GM18907 (cell line): ENCODE measurements at regions not wholly inside any gene's neighbourhood (a gene's known extent, or its start where the extent isn't known, plus 50 kb on each side); places are given as distances from the start of the nearest gene placed in this dataset.
"Not testable (repeated sequence)": the region's sequence is repeated elsewhere in the genome, so short reads cannot be mapped to it uniquely, and the experiment has no call there.

Source experiments
- ATAC-seq: cut with Tn5 transposase; IDR thresholded peaks from one replicate; pipeline ENCODE4 v1.9.1; 2021; ENCODE audit warnings: mild to moderate bottlenecking, moderate library complexity; ENCODE audit not compliant: unreplicated experiment

DNA sequence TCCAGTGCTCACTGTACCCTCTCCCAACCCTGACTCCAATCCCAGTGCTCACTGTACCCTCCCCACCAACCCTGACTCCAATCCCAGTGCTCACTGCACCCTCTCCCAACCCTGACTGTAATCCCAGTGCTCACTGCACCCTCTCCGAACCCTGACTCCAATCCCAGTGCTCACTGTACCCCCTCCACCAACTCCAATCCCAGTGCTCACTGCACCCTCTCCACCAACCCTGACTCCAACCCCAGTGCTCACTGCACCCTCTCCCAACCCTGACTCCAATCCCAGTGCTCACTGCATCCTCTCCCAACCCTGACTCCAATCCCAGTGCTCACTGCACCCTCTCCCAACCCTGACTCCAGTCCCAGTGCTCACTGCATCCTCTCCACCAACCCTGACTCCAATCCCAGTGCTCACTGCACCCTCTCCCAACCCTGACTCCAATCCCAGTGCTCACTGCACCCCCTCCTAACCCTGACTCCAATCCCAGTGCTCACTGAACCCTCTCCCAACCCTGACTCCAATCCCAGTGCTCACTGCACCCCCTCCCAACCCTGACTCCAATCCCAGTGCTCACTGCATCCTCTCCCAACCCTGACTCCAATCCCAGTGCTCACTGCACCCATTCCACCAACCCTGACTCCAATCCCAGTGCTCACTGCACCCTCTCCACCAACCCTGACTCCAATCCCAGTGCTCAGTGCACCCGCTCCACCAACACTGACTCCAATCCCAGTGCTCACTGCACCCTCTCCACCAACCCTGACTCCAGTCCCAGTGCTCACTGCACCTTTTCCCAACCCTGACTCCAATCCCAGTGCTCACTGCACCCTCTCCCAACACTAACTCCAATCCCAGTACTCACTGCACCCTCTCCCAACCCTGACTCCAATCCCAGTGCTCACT is 136.3 kb upstream of the ZNF618 start:
- ATAC-seq, result not testable (repeated sequence)

DNA sequence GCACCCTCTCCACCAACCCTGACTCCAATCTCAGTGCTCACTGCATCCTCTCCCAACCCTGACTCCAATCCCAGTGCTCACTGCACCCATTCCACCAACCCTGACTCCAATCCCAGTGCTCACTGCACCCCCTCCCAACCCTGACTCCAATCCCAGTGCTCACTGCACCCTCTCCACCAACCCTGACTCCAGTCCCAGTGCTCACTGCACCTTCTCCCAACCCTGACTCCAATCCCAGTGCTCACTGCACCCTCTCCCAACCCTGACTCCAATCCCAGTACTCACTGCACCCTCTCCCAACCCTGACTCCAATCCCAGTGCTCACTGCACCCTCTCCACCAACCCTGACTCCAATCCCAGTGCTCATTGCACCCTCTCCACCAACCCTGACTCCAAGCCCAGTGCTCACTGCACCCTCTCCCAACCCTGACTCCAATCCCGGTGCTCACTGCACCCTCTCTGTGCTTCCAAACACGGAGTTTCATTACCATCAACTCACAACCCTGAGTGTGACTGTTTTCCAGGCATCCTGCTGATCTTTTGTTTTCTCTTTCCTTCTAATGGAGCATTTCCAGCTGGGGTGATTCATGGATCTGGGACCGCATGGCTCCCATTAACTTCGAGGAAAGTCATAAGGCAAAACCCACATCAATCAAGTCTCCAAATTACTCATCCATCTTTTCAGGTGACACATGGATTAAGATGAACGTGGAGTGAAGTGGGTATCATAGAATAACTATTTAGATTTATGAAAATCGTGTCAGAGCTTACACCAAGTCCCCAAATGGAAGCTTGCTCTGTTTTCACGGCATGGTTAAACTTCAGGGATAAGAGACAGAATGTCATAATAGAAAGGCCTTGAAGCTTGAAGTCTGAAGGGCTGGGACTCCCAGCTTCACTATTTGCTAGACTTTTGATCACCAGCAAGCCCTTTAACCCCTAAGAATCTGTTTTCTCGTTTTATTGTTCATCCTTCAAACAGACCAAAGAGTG is 135.3 kb upstream of the ZNF618 start:
- not testable (repeated sequence) for ATAC-seq

DNA sequence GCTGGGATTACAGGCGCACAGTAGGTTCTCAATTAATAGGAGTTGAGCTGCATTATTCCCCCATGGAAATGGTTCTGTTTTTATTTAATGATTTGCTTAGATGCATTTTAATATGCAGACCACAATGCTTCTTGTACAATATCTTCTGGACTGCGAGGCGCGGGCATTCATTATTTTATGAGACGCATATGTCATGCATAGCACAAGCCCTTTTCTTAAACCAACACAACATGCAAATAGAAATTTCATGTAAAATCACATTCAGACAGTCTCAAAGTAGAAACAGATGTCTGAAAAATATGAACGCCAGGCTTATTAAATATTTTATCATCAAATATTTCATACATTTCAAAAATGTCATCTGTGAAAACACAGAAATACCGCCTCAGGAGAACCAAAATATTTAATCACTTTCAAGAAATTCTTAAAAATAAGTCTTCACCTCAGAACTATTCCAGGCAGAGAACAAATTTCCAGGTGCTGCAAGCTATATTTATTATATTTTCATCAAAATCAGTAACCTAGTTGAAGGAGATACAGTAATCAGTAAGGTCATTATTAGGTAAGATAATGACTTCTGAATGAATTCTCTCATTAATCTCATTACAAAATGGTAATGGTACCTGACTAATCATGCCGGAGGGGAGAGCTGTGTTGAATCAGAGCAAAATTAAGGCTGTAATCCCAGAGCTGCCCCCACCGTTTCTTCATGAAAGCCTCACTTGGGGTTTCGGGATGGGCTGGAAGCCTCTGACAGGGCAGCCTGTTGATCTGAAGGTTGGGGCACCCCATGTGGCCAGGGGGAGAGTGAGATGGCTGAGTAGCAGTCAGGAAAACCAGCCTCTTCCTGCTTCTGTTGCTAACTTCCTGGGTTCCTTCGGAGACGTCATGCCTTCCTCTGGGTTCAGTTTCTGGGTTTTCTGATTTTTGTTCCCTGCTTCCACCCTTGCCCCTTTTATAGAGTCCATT is 133.9 kb upstream of the ZNF618 start:
- ATAC-seq, result no peak

DNA sequence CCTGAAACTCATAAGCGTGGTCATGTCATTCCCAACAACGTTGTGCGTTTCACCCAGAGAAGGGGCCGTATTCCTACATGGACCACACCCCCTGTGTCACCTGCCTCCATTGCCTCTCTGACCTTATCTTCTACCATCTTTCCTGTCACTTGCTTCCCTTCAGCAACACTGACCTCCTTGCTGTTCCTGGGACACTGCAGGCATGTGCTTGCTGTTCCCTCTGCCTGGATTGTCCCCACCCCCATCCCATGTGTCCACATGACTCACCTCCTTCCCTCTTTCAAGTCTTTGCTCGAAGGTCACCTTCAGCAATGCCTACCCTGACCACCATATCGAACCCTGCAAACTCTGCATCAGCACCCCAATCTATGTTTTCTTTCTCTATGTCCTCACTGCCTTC is 133.2 kb upstream of the ZNF618 start:
- ATAC-seq, result no peak

DNA sequence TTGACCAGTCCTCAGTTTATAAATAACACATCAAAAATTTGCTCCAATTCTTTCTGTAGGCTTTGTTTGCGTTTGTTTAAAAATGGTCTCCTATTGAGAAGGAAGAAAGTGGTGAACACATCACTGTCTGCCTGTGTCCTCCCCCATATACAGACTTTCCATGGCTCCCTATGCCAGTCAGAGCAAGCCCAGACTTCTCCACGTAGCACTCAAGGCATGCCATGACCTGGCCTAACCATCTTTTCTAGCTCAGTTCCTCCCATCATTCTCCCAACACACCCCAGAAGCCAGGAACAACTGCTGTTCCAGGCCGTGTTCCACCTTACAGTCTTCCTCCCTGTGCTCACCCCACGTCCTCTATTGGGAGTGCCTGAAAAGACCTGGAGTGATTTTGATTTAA is 129.6 kb upstream of the ZNF618 start:
- ATAC-seq, result no peak

DNA sequence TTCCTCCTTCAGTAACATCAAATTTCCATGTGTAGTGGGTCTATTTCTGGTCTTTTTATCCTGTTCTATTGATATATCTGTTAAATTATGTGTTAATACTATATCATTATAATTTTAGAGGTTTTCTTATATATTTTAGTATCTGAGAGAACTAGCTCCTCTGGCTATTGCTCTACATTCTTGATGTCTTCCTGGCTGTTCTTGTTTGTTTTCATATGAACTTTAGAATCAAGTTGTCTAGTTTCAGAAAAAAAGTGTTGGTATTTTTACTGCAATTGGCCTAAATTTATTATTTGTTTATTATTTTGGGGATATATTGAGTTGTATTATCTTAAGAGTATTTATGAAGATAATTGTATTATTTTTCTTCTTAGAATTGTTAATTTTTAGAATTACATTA is 128.0 kb upstream of the ZNF618 start:
- ATAC-seq, result no peak

DNA sequence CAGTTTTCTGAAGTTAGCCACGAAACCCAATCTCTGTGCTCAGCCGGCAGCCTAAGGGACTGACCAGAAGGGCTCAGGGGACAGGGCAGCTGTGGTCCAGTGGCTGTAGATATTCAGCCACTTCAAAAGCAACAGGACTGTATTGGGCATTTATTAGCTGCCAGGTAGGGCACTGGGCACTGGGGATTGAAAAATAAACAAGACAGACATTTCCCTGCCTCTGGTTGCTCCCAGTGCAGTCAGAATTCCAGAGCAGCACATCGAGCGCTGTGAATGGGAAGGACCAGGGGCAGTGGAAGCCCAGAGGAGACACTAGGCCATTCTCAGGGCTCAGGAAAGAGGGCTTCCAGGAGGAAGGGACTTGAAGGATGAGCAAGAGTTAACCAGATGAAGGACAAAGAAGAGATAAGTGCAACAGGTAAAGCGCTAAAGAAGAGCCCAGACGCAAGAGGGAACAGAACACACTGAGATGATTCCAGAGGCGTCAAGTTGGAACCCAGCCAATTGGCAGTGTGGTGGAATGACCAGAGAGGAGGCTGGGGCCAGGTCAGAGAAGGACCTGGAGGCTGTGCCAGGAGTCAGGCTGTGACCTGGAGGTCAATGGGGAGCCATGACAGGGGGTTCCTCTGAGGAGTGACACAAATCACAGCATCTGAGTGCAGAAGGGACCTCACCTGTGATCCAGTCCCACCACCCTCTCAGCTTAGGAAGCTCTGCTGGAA is 122.5 kb upstream of the ZNF618 start:
- ATAC-seq, result no peak

DNA sequence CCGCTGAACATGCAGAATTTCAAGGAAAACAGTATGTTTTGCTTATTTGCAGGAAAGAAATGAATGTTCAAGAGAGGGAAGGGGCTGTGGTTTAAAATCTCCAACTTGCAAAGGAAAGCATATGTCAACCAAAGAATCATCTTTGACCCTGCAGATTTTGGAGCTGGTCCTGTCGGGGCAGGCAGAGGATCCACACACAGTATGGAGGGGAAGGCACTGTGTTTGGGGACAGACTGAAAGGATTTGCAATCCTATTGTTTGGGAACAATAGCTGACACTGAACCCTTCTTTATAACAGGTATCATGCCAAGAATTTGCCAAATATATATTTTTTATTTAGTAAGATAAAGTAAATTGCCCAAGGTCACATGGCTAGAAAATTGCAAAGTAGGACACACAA is 121.4 kb upstream of the ZNF618 start:
- no peak for ATAC-seq

DNA sequence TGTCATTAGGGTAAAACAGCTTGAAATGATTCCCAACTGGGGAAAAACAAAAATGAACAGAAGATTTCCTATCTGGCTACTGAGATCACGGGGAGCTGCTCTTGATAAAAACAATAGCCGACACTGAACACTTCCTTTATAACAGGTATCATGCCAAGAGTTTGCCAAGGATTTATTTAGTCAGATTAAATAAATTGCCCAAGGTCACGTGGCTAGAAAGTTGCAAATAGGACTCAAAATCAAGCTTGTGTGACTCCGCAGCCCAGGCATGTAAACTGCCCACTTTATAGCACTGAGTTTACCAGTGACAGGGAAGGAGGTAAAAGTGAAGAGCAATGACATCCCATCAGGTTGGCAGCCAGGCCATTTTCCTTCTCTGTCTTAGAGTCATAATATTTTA is 120.7 kb upstream of the ZNF618 start:
- no peak for ATAC-seq

DNA sequence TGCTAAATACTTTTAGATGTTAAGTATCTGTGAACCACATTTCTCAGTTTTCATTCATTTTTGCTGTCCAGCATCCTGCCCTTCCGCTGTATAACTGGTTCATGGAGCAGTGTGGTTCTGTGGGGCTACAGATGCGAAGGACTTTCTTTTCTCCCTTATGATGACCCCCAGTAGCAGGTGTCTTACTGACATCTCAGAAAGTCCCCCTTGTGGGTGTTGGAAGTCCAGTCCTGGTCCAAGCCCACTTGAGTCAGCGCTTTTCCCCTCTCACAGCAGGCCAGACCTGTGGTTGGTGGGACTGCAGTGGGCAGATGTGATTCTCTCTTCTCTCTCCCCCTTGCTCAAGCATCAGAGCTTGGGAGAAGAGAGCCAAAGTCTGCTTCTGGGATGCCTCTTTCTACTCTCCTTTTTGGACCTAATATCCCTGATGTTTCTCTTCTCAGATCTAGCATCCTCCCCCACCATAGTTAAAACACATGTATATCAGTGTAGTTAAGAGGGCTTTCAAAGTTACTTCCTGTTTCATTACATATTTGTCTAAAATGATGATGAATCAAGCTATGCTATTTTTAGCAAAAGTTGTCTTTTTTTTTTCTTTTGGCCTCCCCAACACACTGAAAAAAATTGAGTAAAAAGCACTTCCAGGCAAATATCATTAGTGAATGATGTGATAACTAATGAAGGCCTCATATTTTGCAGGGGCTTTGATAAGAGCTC is 119.5 kb upstream of the ZNF618 start:
- ATAC-seq, result no peak

DNA sequence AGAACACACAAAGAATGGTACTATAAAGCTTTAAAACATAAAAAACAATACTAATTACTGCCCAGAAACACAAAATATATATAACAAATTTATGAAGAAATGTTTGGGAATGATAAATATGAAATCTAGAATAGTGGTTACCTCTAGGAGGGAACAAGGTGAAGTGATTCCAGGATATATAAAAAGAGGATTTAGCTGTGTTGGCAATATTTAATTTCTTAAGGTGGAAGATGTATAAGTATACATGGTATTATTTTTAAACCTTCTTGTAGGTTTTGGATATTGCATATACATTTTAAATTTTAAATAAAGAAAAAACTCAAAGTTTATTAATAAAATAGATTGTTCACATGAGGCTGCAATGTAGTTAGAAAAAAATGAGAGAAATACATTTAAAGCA is 112.7 kb upstream of the ZNF618 start:
- ATAC-seq, result no peak

DNA sequence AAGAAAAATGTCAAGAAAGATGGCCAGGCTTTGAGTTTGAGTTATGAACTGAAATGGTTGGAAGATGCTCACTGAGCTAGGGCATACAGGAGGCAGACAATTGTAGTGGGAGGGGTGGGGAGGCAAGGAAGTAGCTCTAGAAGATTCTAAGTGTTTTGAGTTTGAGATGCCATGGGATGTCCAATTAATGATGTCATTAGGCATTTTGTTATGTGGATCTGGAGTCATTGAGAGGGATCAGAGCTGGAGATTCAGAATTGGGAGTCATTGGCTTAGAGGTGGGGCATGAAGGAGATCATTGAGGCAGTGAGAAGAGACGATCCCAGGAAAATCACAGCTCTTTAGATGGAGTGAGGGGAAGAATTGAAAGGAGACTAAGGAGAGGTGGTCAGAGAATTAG is 111.5 kb upstream of the ZNF618 start:
- no peak for ATAC-seq

DNA sequence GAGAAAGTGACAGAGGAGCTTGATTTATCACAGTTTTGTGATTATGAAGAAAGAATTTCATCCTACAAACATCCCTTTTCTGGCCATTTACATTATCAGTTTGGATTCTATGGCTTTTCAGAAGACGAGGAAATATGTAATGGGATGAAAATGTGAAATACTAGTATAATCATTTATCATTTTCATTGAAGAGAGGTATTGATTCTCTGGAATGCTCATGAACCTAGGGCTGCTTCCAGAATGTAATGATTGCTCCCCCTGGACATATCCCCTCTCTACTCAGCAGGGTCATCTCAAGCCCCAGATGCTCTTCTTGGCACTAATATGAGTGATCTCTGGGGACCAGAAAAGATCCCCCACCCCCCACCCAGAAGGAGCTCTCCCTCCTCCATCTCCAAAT is 106.7 kb upstream of the ZNF618 start:
- ATAC-seq, result no peak

DNA sequence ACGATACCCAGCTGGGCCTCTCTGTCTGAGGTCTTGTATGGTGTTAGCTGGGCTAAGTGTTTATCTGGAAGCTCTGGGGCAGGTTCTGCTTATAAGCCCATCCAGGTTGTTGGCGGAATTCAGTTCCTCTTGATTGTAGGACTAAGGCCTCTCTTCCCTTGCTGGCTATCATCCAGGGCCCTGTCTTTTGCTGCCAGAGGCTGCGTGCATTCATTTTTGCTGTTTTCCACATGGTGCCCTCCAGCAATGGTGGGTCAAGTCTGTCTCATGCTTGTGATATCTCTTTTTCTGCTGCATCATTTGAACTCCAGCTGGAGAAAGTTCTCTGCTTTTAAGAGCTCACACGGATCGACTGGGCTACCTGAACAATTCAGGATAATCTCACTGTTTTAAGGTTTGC is 105.7 kb upstream of the ZNF618 start:
- ATAC-seq, result no peak

DNA sequence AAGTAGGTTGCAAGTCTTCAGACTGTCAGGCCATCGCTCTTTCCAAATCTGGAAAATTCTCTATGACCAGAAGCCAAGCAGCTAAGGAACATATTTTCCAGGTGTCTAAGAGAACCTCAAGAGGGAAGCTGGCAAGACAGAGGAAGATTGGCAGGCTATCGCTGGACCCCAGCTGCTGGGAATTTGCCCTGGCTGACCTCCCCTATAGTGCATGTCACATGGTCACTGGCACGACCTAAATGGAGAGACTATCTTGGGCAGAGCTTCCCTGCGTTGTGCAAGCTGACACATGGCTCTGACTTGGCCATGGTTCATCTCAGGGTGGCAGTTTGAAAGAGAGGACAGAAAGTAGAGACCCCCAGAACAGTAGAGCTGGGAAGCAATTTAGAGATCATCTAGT is 104.9 kb upstream of the ZNF618 start:
- no peak for ATAC-seq

DNA sequence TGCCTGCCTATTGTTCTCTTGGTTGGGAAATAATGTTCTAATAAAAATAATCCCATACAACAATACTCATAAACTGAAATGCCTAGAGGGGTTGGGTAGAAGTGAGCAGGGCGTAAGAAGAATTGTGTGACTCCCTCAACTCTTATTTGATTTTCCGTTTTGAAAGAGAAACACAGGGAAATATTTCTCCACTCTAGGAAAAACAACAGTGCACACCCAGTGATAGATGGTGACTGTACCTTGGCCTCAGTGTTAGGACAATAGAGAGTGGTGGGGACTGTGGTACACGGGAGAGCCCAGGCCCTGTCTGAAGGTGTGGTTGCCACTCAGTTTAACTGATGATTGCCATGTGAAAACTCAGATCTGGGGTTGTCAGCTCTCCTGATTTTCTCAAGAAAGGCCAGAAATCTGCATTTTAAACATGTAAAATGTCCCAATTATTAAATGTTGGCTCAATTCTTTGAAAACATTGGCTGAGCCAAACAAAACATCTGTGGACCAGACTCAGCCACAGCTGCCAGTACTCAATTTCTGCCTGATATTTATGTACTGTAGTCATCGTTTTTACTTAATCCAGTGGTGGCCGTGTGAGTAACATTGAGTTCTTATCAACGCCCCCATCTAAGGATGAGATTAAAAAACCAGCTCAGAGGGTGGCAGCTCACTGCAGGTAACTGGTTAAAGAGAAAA is 103.8 kb upstream of the ZNF618 start:
- ATAC-seq, result no peak

DNA sequence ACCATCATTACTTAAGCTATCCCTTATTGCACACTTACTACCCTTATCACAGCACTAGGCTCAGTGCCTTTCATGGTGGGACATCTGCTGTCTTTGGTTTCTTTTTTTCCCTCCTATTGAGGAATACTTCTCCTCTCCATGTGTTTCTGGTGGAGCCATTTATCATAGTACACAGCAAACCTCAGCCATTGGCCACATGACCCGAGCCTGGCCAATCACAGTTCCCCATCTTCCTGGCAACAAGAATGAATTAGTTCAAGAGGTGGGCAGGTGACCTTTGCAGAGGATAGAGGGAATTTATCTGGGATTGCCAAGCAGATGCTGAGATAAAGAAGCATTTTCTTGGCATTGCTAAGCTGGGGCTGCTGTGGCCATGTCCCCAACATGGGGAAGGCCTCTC is 101.1 kb upstream of the ZNF618 start:
- ATAC-seq, result no peak

DNA sequence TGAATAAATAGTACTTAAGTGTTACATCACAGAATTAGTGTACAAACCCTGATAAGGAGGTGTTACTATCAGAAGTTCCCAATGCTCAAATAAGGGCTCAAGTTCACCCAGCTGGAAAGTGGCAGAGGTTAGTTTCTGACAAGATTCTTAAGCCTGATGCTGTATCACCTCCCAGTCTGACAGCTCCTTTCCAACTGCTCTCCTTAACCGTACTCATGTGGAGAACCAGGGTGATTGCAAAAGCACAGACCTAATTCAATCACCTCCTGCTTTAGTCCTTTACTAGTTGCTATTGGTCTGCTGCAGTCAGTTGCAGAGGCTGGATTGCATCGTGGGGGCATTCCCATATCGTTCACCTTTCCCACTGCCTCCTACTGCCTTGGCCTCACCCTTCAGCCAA is 100.4 kb upstream of the ZNF618 start:
- no peak for ATAC-seq

DNA sequence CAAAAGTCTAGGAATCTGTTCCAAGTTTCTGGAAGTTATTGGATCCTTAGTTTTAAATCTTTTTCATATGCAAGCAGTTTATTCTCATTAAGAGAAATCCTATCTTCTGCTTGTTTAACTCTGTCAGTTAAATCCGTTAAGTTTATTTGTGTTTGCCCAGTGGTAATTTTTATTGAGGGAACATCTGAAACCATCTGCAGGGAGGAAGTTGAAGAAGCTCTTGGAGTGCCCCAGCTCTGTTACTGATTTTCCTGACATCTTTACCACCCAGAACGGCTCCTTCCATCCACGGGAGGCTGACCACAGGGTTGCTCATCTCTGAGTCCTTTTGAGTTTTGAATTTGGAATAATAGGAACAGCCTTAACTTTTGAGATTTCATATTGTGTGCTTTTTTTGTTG is 99.9 kb upstream of the ZNF618 start:
- no peak for ATAC-seq
